Gastrocnemius medialis (tissue), 4 donors: ENCODE measurements at regions not wholly inside any gene's neighbourhood (a gene's known extent, or its start where the extent isn't known, plus 50 kb on each side); places are given as distances from the start of the nearest gene placed in this dataset.

ENCODE experiments used
- POLR2A ChIP-seq, 2 donors: fragments of 450-650 bp; IDR thresholded peaks; one replicate each; pipeline ENCODE4 v1.6.1; 2017; ENCODE audit warnings: antibody characterized with exemption in 2 of 2, mild to moderate bottlenecking in 2 of 2, moderate library complexity in 2 of 2
- TF ChIP-seq, protein P1 (sequence below), 5 experiments: fragments of 450-650 bp in 3 of 5; fragments of 200-600 bp in 2 of 5; sonication (generic) in 2 of 5; IDR thresholded peaks in 4 of 5; conservative IDR thresholded peaks in 1 of 5; 1 replicate in 4 of 5; 2 replicates in 1 of 5; pipeline ENCODE4 v1.5.1; 2016 to 2019; ENCODE audit warnings: antibody characterized with exemption in 5 of 5, mild to moderate bottlenecking in 3 of 5, moderate library complexity in 3 of 5

DNA sequence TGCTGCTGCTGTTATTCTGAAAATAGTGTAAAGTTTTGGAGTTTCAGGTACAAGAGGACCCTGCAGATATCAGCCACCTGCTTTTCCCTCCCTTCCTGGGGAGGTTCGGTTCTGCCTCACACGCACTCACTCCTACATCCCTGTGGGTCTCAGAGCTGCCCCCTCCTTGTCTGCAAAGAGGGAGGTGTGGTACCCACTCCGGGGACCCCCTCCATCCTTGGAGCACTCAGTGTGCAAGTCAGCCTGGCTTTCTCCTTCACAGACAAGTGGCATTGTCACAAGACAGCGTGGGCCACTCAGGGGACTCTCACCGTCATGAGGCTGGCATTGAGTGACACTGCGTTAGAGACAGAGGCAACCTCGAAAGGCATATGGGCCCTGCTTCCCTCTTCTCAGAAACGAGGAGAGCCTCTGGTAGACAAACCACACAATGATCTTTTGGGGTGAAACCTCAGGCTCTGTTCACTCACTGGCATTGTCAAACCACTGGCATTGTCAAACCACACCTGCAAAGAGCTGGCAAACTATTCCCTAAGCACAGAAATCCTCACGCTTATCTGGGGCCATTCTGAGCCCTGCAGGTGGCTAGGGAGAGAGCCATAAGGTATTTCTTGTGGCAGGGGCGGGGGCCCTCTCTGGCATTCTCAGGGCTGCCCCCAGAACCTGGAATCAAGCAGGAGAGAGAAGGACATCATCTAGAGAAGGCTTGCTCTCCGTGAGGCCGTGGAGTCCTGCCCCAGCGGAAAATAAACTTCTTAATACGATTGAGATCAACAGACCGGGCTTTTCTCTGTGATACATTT lies 285.0 kb downstream of the SHOX start:
- TF ChIP-seq, protein P1, sequence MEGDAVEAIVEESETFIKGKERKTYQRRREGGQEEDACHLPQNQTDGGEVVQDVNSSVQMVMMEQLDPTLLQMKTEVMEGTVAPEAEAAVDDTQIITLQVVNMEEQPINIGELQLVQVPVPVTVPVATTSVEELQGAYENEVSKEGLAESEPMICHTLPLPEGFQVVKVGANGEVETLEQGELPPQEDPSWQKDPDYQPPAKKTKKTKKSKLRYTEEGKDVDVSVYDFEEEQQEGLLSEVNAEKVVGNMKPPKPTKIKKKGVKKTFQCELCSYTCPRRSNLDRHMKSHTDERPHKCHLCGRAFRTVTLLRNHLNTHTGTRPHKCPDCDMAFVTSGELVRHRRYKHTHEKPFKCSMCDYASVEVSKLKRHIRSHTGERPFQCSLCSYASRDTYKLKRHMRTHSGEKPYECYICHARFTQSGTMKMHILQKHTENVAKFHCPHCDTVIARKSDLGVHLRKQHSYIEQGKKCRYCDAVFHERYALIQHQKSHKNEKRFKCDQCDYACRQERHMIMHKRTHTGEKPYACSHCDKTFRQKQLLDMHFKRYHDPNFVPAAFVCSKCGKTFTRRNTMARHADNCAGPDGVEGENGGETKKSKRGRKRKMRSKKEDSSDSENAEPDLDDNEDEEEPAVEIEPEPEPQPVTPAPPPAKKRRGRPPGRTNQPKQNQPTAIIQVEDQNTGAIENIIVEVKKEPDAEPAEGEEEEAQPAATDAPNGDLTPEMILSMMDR (IDR thresholded peaks at IDR 0.05 in 4 of 5, conservative IDR thresholded peaks at IDR 0.05 in 1 of 5) = no peak
- no peak for TF ChIP-seq POLR2A (IDR thresholded peaks at IDR 0.05)
